Stimulated activated CD8-positive, alpha-beta memory T cell treated with anti-CD3 and anti-CD28 coated beads, Interleukin-15, amount 100 ng/mL, for 48 hours (primary cell): ENCODE measurements at regions not wholly inside any gene's neighbourhood (a gene's known extent, or its start where the extent isn't known, plus 50 kb on each side); places are given as distances from the start of the nearest gene placed in this dataset.

Experiments
- DNase-seq, 2 donors: peaks; one replicate each; pipeline ENCODE4 v3.0.0-alpha.2; 2020; ENCODE audit warnings: low read depth in 2 of 2

DNA sequence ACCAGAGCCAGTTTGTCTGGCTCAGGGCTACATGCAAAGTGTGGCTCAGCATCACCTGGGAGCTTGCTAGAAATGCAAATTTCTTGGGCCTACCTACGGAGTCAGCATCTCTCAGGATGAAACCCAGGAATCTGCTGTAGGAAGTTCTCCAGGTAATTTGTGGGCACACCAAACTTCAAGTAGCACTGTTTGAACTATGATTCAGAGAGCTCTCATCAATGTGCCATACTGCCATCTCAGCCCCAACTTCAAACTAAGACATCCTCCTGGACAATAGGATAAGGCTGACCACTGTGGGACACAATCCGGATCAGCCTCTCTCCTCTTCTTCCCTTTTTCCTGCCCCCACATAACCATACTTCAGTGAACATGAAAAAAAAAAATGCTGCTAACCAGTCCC is 374.5 kb downstream of the METTL15 start:
- no peak for DNase-seq

- DNase-seq: no peak
Measured at GRCh38 chr11:28481616-28482480, 373.7 kb downstream of the METTL15 start.

DNA sequence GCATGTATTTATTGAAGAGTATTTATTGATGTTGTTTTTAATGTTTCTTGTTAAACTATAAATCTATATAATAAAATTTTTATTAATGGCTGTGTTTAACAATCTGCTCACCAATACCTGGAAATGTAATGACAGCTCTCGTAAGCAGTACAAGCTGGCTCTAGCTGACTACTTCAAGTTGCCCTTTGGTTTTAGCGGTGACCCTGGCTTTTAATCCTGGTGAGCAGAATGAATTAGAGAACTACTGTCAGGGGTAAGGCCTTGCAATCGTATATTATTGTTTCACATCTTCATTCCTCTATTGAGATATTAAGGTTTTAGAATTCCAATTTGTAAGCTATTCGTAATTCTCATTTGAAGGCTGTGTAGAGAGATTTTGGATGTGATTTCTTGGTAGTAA is 372.2 kb downstream of the METTL15 start:
- no peak for DNase-seq

GRCh38 chr11:28476864-28477263 is 368.7 kb downstream of the METTL15 start:
- no peak for DNase-seq

GRCh38 chr11:28476049-28476448 is 367.9 kb downstream of the METTL15 start:
- DNase-seq: no peak

DNA sequence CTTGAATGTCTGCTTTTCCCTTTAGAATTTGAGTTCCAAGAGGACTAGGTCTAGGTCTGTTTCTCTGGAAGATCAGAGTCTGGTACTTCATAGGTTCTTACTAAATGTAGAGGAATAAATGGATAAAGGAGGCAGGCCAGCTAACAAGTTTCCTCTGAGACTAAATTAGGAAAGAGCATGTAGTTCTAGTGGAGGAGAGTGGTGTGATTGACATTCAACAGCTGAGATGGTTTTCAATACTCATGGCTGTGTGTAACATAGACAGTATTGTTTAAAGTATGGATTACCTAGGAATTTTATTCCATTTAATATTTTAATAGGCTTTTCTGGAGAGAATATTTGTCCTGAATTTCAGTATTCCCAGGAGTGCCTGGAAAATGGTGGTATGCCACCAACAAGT is 364.7 kb downstream of the METTL15 start:
- no peak for DNase-seq

- DNase-seq: no peak
Measured at GRCh38 chr11:28471537-28471936, 363.3 kb downstream of the METTL15 start.

GRCh38 chr11:28470180-28470579 is 362.0 kb downstream of the METTL15 start:
- DNase-seq: no peak

GRCh38 chr11:28466506-28466905 is 358.3 kb downstream of the METTL15 start:
- DNase-seq: no peak

DNA sequence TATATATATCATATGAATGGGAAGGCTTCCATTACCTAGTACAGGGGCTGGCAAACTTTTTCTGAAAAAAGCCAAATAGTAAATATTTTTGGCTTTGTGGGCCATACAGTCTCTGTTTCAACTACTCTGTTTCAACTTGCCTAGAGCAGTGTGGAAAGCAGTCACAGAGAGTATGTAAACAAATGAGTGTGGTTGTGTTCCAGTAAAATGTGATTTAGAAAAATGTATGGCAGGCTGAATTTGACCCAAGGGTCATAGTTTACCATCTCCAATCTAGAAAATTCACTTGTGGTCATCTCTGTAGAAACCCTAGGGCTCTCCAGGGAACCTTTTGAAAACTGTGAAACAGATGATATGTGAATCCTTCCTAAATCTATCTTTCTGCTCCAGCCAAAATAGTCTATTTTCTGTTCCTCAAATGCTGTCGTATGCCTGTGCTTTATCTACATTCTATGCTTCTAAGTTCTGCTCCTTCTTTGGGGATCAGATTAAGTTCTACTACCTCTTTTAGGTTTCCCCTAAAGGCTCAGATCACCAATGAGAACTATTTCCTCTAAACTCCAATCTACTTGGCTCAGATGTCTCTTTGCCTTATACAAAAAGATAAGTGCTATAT is 356.2 kb downstream of the METTL15 start:
- no peak for DNase-seq

DNA sequence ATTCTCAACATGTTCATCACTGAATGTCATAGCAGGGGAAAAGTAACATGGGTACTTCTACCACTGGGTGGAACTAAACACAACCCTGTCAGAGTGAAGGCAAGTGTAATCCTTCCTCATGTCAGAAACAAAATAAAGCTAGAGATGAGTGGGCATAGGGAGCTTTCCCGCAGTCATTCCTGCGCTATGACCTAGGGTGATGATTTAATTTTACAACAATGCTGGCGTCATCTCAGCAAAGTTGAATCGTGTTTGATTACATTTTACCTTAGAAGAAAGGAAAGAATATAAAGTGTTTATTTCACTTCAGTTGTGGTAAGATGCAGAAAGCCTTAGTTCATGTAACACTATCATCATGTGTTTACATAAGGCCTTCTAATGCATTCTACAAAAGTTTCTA is 355.6 kb downstream of the METTL15 start:
- no peak for DNase-seq

- no peak for DNase-seq
Measured at GRCh38 chr11:28461846-28462245, 353.7 kb downstream of the METTL15 start.

DNA sequence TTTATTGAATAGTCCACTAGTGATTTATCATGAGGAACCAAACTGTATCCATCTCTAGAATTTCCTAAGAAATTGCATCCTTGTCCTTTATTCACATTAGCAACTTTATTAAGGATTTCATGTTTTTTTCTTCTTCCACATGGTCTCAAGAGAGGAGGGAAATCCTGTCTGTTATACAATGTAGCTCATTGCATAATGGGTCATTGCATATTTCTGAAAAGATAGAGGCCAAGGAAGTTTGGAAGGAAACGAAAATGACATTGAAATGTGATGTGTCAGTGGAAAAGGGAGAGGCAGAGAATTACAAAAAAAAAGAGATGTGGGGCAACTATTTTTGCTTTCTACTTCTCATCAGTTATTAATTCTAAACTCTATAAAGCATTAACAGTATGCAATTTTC is 353.1 kb downstream of the METTL15 start:
- DNase-seq: no peak

DNA sequence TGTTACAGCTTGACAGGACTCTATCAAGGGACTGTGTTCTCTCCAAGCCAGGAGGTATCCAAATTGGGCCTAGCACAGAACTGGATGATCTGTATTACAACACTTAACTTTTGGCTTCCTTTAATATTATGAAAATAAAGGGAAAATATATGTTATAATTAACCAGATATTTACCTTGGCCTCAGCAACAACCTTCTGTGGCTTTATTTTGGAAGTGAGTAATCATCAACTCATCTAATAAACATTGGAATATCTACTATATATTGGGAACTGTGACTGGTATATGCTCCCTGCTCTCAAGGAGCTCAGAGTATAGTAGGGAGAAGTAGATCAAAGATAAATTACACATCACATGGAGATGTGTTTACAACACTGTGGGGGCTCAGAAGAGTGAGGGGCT is 352.2 kb downstream of the METTL15 start:
- no peak for DNase-seq

- DNase-seq: no peak
Measured at GRCh38 chr11:28459912-28460311, 351.7 kb downstream of the METTL15 start.

DNA sequence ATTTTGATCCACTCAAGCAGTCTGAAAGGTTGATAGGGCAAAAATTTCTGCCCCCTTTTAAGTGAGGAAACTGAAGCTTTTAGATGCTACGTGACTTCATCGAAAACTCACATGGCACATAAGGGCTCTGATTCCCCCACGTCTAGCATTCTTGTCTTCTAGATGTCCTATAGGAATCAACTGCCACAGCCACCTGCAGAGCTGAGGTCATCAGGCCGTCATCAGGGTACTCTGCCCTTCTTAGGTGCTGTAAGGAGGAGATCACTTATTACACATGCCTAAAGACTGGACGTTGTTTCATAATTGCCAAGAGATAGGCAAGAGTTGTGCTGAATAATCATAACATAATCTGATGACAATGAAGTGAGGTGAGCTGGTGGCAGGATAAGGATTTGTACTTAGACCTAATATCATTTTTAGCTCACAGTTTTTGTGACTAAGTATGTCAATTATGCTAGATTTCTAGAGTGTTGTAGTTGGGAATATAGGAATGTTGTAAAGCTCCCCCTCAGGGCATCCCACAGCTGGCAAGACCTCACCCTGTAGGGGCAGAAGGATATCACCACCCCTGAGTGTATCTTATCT is 349.4 kb downstream of the METTL15 start:
- DNase-seq: no peak

DNA sequence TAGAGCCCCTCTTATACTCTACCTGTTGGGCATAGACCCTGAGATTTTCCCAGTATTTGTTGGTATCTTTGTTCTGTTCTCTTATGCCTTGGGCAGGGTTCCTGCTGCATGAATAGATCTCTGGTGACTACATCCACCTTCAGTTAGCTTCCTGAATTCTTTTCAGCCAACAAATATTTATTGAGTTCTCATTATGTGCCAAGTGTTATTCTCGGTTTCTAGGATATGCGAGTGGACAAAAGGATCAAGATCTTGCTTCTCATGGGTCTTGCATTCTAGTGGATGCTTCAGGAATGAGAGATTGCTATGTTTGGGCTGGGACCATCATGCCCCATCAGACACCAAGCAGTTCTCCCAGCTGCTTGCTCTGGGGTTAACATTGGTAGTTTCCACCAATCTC is 340.0 kb downstream of the METTL15 start:
- no peak for DNase-seq

- DNase-seq: no peak
Measured at GRCh38 chr11:28447226-28447625, 339.0 kb downstream of the METTL15 start.

DNA sequence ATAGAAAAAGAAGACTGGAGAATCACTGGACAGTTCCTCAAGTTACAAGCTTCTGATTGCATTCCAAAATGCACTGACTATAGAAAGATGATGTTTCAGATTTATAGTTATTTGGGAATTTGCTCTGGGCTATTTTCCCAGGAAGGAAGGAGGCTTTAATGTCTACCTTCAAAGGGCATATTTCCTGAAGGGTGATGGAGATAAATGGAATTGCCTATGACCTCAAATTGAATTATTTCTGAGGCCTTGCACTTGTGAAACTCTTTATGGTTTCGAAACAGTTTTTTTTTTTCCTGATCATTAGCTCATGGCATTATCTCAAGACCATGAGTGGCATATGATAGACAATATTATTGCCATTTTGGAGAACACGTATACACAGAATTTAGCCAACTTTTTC is 333.9 kb downstream of the METTL15 start:
- no peak for DNase-seq

GRCh38 chr11:28439403-28439802 is 331.2 kb downstream of the METTL15 start:
- no peak for DNase-seq

GRCh38 chr11:28420099-28420498 is 311.9 kb downstream of the METTL15 start:
- DNase-seq: no peak

- no peak for DNase-seq
Measured at GRCh38 chr11:28417601-28418323, 309.6 kb downstream of the METTL15 start.
